Karpas-422 (cell line): ENCODE measurements at regions not wholly inside any gene's neighbourhood (a gene's known extent, or its start where the extent isn't known, plus 50 kb on each side); places are given as distances from the start of the nearest gene placed in this dataset.

Experiments
- DNase-seq: peaks from one replicate; pipeline ENCODE4 v3.0.0-alpha.2; 2015
- H2AFZ ChIP-seq: fragments of 200-600 bp; sonication (generic); 2 replicates; pipeline ENCODE4 v1.6.1; 2014; ENCODE audit warnings: antibody characterized with exemption, low read length, mixed read lengths
- H3K27ac ChIP-seq: fragments of 200-600 bp; sonication (generic); 2 replicates; pipeline ENCODE4 v1.5.1; 2014; ENCODE audit warnings: mild to moderate bottlenecking, low read length, moderate library complexity
- H3K27me3 ChIP-seq: fragments of 200-600 bp; sonication (generic); 2 replicates; pipeline ENCODE4 v1.6.1; 2014; ENCODE audit warnings: low read length, mixed read lengths
- H3K36me3 ChIP-seq: fragments of 200-600 bp; sonication (generic); 2 replicates; pipeline ENCODE4 v1.6.1; 2014; ENCODE audit warnings: low read length, mixed read lengths; ENCODE audit not compliant: insufficient read depth
- H3K4me1 ChIP-seq: fragments of 200-600 bp; sonication (generic); 2 replicates; pipeline ENCODE4 v1.6.1; 2014; ENCODE audit warnings: mild to moderate bottlenecking, low read length, mixed read lengths
- H3K4me2 ChIP-seq: fragments of 200-600 bp; sonication (generic); 2 replicates; pipeline ENCODE4 v1.6.1; 2014; ENCODE audit warnings: low read length, low read depth, mild to moderate bottlenecking; ENCODE audit not compliant: poor library complexity, severe bottlenecking
- H3K4me3 ChIP-seq: fragments of 200-600 bp; sonication (generic); 2 replicates; pipeline ENCODE4 v1.5.1; 2014; ENCODE audit warnings: mild to moderate bottlenecking, antibody characterized with exemption, low read length, mixed read lengths
- H3K79me2 ChIP-seq: fragments of 200-600 bp; sonication (generic); 2 replicates; pipeline ENCODE4 v1.6.1; 2014; ENCODE audit warnings: mild to moderate bottlenecking, low read length, mixed read lengths
- H3K9ac ChIP-seq: fragments of 200-600 bp; sonication (generic); 2 replicates; pipeline ENCODE4 v1.6.0; 2014; ENCODE audit warnings: low read length
- H3K9me2 ChIP-seq: fragments of 200-600 bp; sonication (generic), shearing (Covaris generic); replicated peaks from 2 replicates; pipeline ENCODE4 v1.6.0; 2014; ENCODE audit warnings: mild to moderate bottlenecking, low read length, moderate library complexity; ENCODE audit not compliant: insufficient read depth
- H3K9me3 ChIP-seq: fragments of 300-700, 200-600 bp; sonication (generic); 2 replicates; pipeline ENCODE4 v1.6.1; 2014; ENCODE audit warnings: low read length, mixed read lengths
- H4K20me1 ChIP-seq: fragments of 200-600 bp; sonication (generic); 2 replicates; pipeline ENCODE4 v1.6.1; 2014; ENCODE audit warnings: mild to moderate bottlenecking, antibody characterized with exemption, low read length, low read depth; ENCODE audit not compliant: insufficient read depth

DNA sequence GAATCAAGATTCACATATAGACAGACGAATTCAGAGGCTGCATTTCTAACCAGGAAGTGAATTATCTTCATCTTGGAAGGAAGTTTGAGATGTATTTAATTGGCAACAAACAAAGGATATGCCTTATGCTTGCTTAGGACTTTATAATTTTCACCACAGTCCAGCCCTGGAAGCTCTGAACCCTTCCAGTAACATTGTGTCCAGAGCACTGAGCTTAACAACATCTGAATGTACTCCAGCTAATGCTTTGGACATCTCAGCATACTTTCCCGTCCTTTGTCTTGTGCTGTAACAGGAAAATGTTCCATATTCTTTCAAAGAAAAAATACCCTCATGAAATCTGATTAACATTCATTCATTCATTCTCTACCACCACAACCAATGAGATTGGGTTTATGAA is 136.3 kb upstream of the SPATS2L start:
- no peak overlapping the region for H2AFZ ChIP-seq
- no peak overlapping the region for H3K4me2 ChIP-seq

DNA sequence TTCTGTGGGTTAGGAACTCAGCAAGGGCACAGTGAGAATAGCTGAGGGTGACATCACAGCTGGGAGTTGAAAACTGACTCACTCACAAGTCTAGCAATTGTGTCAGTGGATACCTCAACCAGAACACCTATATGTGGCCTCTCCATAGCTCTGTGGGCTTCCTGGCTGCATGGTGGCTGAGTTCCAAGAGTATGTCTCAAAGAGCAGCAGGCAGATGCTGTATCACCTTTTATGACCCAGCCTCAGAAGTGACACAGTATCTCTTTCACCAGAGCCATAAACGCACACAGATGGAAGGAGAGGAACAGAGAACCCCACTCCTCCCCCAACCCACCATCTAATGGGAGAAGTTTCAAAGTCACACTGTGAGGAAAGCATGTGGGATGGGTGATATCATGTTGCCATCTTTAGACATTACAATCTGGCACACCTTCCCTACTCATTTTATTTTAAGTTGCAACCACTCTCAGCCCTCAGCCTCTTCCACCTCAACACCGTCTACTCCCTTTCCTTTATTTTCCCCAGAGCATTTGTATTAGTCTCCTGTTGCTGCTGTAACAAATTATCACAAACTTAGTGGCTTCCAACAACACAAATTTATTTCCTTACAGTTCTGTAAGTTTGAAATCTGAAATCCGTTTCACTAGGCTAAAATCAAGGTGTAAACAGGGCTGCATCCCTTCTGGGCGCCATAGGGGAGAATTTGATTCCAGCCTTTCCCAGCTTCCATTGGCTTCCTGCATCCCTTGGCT is 134.6 kb upstream of the SPATS2L start:
- Histone ChIP-seq H3K27me3 (no peaks in the 10 kb centered on the region), H3K9me3 (no peaks in the 10 kb centered on the region), H4K20me1 (no peaks in the 10 kb centered on the region), H3K79me2 (no peaks in the 10 kb centered on the region), H3K4me1 (no peaks in the 10 kb centered on the region), H3K27ac (no peak overlapping the region), H3K4me3 (no peak overlapping the region), H3K9ac (no peak overlapping the region), H3K4me2 (no peak overlapping the region), H3K9me2 (no peaks in the 10 kb centered on the region), H2AFZ (no peak overlapping the region), H3K36me3 (no peaks in the 10 kb centered on the region)
- no peak for DNase-seq

More for the DNA sequence above, 136.3 kb upstream of the SPATS2L start:
- Histone ChIP-seq H3K36me3 (no peaks in the 10 kb centered on the region), H3K9ac (no peak overlapping the region), H3K9me2 (no peaks in the 10 kb centered on the region), H3K4me3 (no peak overlapping the region), H3K27me3 (no peaks in the 10 kb centered on the region), H3K4me1 (no peaks in the 10 kb centered on the region), H4K20me1 (no peaks in the 10 kb centered on the region), H3K9me3 (no peaks in the 10 kb centered on the region), H3K79me2 (no peaks in the 10 kb centered on the region), H3K27ac (no peak overlapping the region)
- DNase-seq, result no peak

DNA sequence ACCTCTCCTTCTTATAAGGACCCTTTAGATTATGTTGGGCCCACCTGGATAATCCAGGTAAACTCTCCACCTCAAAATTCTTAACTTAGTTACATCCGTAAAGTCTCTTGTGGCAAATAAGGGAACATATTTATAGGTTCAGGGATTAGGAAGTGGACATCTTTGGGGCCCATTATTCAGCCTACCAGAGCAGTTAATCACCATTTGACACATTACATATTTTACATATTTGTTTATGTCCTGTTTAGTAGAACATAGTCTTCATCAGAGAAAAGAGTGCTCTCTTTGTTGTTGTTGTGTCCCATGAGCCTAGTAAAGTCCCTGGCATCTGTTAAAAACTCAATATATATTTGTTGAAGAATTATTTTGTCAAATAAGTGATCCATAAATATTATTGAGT is 134.0 kb upstream of the SPATS2L start:
- Histone ChIP-seq H3K9me2 (no peaks in the 10 kb centered on the region), H3K4me2 (no peak overlapping the region), H3K9me3 (no peaks in the 10 kb centered on the region), H4K20me1 (no peaks in the 10 kb centered on the region), H3K4me3 (no peak overlapping the region), H3K27me3 (no peaks in the 10 kb centered on the region), H2AFZ (no peak overlapping the region), H3K4me1 (no peaks in the 10 kb centered on the region), H3K36me3 (no peaks in the 10 kb centered on the region), H3K27ac (no peak overlapping the region), H3K79me2 (no peaks in the 10 kb centered on the region), H3K9ac (no peak overlapping the region)
- no peak for DNase-seq

DNA sequence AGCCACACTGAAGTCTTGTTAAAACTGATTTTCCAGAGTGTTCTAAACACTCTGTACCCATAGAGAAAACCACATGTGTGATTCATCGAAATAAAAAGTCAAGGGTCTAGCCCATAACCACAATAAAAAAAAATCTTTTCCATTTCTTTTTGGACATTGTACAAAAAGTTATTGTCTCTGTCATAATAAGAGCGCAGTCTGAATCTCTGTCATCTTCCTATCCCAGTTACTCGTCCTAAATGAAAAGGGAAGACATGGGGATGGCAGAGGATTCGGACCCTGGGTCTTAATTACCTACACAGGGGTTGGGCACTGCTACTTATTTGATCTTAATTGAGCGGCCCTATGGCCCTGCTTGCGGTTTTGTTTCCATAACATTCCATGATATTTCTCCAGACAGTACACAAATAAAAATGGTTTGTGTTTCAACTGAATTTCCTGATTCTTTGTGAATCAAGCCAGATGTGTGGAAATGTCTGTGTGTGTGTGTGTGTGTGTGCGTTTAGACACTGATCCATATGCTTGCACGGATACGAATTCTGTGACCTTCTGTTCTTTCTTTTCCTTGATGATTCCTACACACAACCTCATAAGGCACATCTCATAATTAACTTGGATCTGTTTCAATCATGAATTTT is 133.4 kb upstream of the SPATS2L start:
- H2AFZ ChIP-seq, result no peak overlapping the region
- H3K9ac ChIP-seq, result no peak overlapping the region
- no peaks in the 10 kb centered on the region for H3K9me2 ChIP-seq
- no peaks in the 10 kb centered on the region for H3K9me3 ChIP-seq
- no peaks in the 10 kb centered on the region for H3K36me3 ChIP-seq
- no peak overlapping the region for H3K4me3 ChIP-seq
- H3K4me2 ChIP-seq, result no peak overlapping the region
- no peaks in the 10 kb centered on the region for H3K27me3 ChIP-seq
- H4K20me1 ChIP-seq, result no peaks in the 10 kb centered on the region
- H3K27ac ChIP-seq, result no peak overlapping the region
- no peaks in the 10 kb centered on the region for H3K4me1 ChIP-seq
- H3K79me2 ChIP-seq, result no peaks in the 10 kb centered on the region
- no peak for DNase-seq

DNA sequence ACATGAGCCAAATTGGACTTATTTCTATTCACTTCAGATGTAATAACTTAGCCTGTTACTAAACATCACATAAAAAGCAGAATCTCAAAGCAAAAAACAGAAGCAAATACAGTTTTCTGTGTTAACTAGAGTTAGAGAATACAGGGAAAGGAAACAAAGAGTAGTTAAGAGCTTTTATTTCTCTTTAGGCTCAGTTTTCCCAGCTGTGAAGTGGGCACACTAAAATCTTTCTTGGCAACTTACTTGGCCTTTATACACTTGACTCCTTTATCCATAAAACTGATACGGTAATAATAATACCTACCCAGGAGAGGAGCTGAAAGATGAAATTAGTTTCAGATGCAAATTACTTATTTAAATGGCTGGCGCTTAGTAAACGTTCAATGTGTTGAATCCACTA is 132.8 kb upstream of the SPATS2L start:
- Histone ChIP-seq H3K27ac (no peak overlapping the region), H3K79me2 (no peaks in the 10 kb centered on the region), H3K4me2 (no peak overlapping the region), H2AFZ (no peak overlapping the region), H3K9me2 (no peaks in the 10 kb centered on the region), H3K4me3 (no peak overlapping the region), H3K9me3 (no peaks in the 10 kb centered on the region), H3K4me1 (no peaks in the 10 kb centered on the region), H4K20me1 (no peaks in the 10 kb centered on the region), H3K27me3 (no peaks in the 10 kb centered on the region), H3K9ac (no peak overlapping the region), H3K36me3 (no peaks in the 10 kb centered on the region)
- no peak for DNase-seq

DNA sequence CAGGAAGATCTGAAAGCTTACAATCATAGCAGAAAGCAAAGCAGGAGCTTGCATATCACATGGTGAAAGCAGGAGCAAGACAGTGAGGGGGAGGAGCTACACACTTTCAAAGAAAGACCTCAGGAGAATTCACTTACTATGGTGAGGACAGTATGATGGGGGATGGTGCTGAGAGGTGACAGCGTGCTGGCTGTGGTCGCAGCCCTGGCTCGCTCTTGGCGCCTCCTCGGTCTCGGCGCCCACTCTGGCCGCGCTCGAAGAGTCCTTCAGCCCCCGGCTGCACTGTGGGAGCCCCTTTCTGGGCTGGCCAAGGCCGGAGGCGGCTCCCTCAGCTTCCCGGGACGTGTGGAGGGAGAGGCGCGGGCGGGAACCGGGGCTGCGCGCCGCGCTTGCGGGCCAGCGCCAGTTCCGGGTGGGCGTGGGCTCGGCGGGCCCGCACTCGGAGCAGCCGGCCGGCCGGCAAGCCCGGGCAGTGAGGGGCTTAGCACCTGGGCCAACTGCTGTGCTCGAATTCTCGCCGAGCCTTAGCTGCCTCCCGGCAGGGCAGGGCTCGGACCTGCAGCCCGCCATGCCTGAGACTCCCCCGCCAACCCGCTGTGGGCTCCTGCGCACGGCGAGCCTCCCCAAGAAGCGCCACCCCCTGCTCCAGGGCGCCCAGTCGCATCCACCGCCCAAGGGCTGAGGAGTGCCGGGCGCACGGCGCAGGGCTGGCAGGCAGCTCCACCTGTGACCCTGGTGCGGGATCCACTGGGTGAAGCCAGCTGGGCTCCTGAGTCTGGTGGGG is 131.9 kb upstream of the SPATS2L start:
- Histone ChIP-seq H3K27me3 (no peaks in the 10 kb centered on the region), H3K36me3 (no peaks in the 10 kb centered on the region), H4K20me1 (no peaks in the 10 kb centered on the region), H2AFZ (no peak overlapping the region), H3K9ac (no peak overlapping the region), H3K27ac (no peak overlapping the region), H3K4me3 (no peak overlapping the region), H3K79me2 (no peaks in the 10 kb centered on the region), H3K4me1 (no peaks in the 10 kb centered on the region), H3K9me3 (no peaks in the 10 kb centered on the region), H3K9me2 (no peaks in the 10 kb centered on the region), H3K4me2 (no peak overlapping the region)
- no peak for DNase-seq

DNA sequence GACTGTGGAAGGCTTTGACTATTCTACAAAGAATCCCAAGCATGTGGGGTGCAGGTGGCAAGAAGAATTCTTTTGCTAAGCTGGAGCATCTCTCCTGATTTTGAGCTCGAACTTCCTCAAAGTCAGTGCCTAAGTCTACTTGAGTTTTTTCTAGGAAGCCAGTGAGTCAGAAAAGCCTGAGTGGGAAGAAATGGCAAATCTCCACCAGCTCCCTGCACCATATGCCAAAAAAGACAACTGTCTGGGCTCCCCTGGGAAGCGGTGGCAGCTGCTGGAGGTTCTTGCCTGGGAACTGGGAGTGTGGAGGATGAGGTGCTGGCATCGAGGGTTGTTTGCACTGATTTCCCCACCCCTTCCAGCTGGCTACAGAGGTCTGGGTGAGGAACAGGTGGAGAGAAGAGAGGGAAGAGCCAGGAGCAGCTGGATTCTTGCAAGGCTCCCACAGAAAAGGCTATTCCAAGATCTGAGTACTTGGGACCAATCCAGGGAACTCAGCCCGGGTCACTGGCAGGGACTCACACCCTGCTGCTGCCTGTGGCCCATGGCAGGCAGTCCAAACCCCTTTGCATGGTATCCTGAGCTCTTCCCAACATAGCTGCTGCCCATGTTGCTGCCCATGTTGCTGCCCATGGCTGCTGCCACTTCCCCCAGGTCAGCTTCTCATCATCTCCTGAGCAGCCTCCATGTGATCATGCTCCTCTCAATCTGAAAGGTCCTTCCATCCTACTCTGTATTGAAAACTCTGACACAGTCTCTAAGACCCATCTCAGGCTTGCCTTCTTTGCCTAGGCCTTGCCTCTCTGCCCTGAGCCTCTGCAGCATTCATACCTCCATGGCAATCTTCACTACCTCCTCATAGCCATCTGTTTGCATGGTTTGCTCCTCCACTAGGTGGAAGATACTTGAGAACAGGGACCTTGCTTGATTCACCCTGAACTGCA is 128.3 kb upstream of the SPATS2L start:
- no peaks in the 10 kb centered on the region for H3K36me3 ChIP-seq
- no peak overlapping the region for H3K27ac ChIP-seq
- H3K79me2 ChIP-seq, result no peaks in the 10 kb centered on the region
- no peak overlapping the region for H3K4me2 ChIP-seq
- H4K20me1 ChIP-seq, result no peaks in the 10 kb centered on the region
- H3K9me2 ChIP-seq, result no peaks in the 10 kb centered on the region
- no peak overlapping the region for H3K4me3 ChIP-seq
- H3K9me3 ChIP-seq, result no peaks in the 10 kb centered on the region
- no peaks in the 10 kb centered on the region for H3K27me3 ChIP-seq
- no peaks in the 10 kb centered on the region for H3K4me1 ChIP-seq
- H2AFZ ChIP-seq, result no peak overlapping the region
- DNase-seq, result no peak
- H3K9ac ChIP-seq, result no peak overlapping the region
